CD4-positive, alpha-beta memory T cell (primary cell): ENCODE measurements at regions not wholly inside any gene's neighbourhood (a gene's known extent, or its start where the extent isn't known, plus 50 kb on each side); places are given as distances from the start of the nearest gene placed in this dataset.

Experiments
- CTCF ChIA-PET: fragments of 350-600 bp; sonication (Branson Sonifier 250); formaldehyde crosslinking; loops from one replicate; lab custom pipeline; 2021; ENCODE audit warnings: inconsistent platforms; ENCODE audit not compliant: partially characterized antibody; lab: Charles Lee
- POLR2A ChIA-PET: fragments of 350-600 bp; sonication (Branson Sonifier 250); formaldehyde crosslinking; loops from one replicate; lab custom pipeline; 2021; ENCODE audit not compliant: partially characterized antibody; lab: Charles Lee
- DNase-seq, 5 donors: peaks; one replicate each; pipeline versions ENCODE4 v3.0.0 to v3.0.0-alpha.2; 2020 to 2022; ENCODE audit warnings: mixed read lengths in 1 of 5
- H3K27ac ChIP-seq: one replicate; pipeline ENCODE4 v1.7.0; 2013; ENCODE audit warnings: low read depth, low read length
- H3K27me3 ChIP-seq: 2 replicates; pipeline ENCODE4 v1.7.0; 2013; ENCODE audit warnings: mild to moderate bottlenecking, low read length, moderate library complexity; ENCODE audit not compliant: insufficient read depth
- H3K36me3 ChIP-seq: 2 replicates; pipeline ENCODE4 v1.7.0; 2013; ENCODE audit warnings: mild to moderate bottlenecking, low read length, moderate library complexity; ENCODE audit not compliant: insufficient read depth
- H3K4me1 ChIP-seq: 2 replicates; pipeline ENCODE4 v1.7.0; 2013; ENCODE audit warnings: mild to moderate bottlenecking, low read length, moderate library complexity; ENCODE audit not compliant: insufficient read depth
- H3K4me3 ChIP-seq, 2 donors: one replicate each; pipeline ENCODE4 v1.7.0; 2013; ENCODE audit warnings: low read length in 2 of 2, mild to moderate bottlenecking in 1 of 2
- H3K9me3 ChIP-seq, 2 donors: one replicate each; pipeline ENCODE4 v1.7.0; 2013; ENCODE audit warnings: low read length in 2 of 2, control low read depth in 1 of 2; ENCODE audit not compliant: control insufficient read depth in 1 of 2
- H3K27ac Mint-ChIP-seq, 7 donors: one replicate each; pipeline ENCODE4 v1.8.0; 2020 to 2021; ENCODE audit warnings: mixed read lengths in 7 of 7, mild to moderate bottlenecking in 6 of 7, inconsistent platforms in 3 of 7, moderate library complexity in 3 of 7
- H3K27me3 Mint-ChIP-seq, 2 donors: one replicate each; pipeline ENCODE4 v1.8.0; 2020 to 2021; ENCODE audit warnings: mixed read lengths in 2 of 2
- H3K36me3 Mint-ChIP-seq, 2 donors: one replicate each; pipeline ENCODE4 v1.8.0; 2020 to 2021; ENCODE audit warnings: mixed read lengths in 2 of 2, inconsistent platforms in 1 of 2, mild to moderate bottlenecking in 1 of 2
- H3K4me1 Mint-ChIP-seq, 4 donors: one replicate each; pipeline ENCODE4 v1.8.0; 2020 to 2021; ENCODE audit warnings: mixed read lengths in 4 of 4, mild to moderate bottlenecking in 1 of 4
- H3K4me3 Mint-ChIP-seq, 8 donors: one replicate each; pipeline ENCODE4 v1.8.0; 2020 to 2021; ENCODE audit warnings: mixed read lengths in 8 of 8, mild to moderate bottlenecking in 7 of 8, moderate library complexity in 6 of 8, inconsistent platforms in 3 of 8
- H3K9me3 Mint-ChIP-seq, 8 donors: one replicate each; pipeline ENCODE4 v1.8.0; 2020 to 2021; ENCODE audit warnings: mixed read lengths in 8 of 8, mild to moderate bottlenecking in 5 of 8, inconsistent platforms in 3 of 8, moderate library complexity in 1 of 8
- intact Hi-C: fragments of 100-400 bp; cut with micrococcal nuclease; formaldehyde crosslinking; loops from one replicate; pipeline ENCODE4 v1.15.1; 2023

- H3K27ac Mint-ChIP-seq: no peak overlapping the region
- no peaks in the 10 kb centered on the region for H3K9me3 Mint-ChIP-seq
- intact Hi-C loops: no loop called here
- H3K4me3 ChIP-seq: no peak overlapping the region
- H3K27me3 ChIP-seq: no peaks in the 10 kb centered on the region
- POLR2A ChIA-PET: no interaction called here
- no peaks in the 10 kb centered on the region for H3K4me1 ChIP-seq
- no peak for DNase-seq
- H3K4me1 Mint-ChIP-seq: peaks cover 0 to 6% (median 0%) of the 10 kb centered on the region in 4 donors
- no peaks in the 10 kb centered on the region for H3K9me3 ChIP-seq
- CTCF ChIA-PET: no interaction called here
- H3K27me3 Mint-ChIP-seq: peaks cover 0 to 8% of the 10 kb centered on the region in 2 donors
- H3K36me3 Mint-ChIP-seq: no peaks in the 10 kb centered on the region
- H3K36me3 ChIP-seq: no peaks in the 10 kb centered on the region
- no peak overlapping the region for H3K4me3 Mint-ChIP-seq
- no peak overlapping the region for H3K27ac ChIP-seq
Measured at GRCh38 chr2:19722531-19722971, 179.2 kb downstream of the TTC32 start.

DNA sequence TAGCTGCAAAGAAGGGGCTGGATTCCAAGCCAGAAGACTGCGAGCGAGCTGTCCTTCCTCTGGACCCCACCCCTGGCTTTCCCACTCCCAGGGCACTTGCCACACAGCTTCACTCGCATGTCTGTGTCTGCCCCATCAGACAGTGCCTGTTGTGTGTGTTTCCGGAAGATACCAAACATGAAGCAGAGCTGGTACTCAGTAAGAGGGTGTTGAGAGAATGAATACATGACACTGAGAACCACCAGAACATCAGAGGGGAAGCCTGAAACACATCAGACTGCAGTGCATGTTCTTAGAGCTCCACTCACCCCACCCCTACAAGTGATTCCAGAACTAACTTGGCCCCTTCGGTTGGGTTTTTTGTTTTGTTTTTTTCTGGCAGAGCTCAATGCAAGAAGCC is 181.5 kb downstream of the TTC32 start:
- no peaks in the 10 kb centered on the region for H3K36me3 ChIP-seq
- peaks cover 0 to 6% (median 0%) of the 10 kb centered on the region in 4 donors for H3K4me1 Mint-ChIP-seq
- CTCF ChIA-PET: no interaction called here
- H3K27ac Mint-ChIP-seq: no peak overlapping the region
- H3K27me3 Mint-ChIP-seq: peaks cover 4 to 11% of the 10 kb centered on the region in 2 donors
- no peak overlapping the region for H3K4me3 Mint-ChIP-seq
- no peaks in the 10 kb centered on the region for H3K36me3 Mint-ChIP-seq
- intact Hi-C loops: no loop called here
- H3K9me3 ChIP-seq: no peaks in the 10 kb centered on the region
- H3K27ac ChIP-seq: no peak overlapping the region
- H3K9me3 Mint-ChIP-seq: no peaks in the 10 kb centered on the region
- DNase-seq: no peak
- H3K27me3 ChIP-seq: no peaks in the 10 kb centered on the region
- POLR2A ChIA-PET: no interaction called here
- H3K4me1 ChIP-seq: no peaks in the 10 kb centered on the region
- H3K4me3 ChIP-seq: no peak overlapping the region

DNA sequence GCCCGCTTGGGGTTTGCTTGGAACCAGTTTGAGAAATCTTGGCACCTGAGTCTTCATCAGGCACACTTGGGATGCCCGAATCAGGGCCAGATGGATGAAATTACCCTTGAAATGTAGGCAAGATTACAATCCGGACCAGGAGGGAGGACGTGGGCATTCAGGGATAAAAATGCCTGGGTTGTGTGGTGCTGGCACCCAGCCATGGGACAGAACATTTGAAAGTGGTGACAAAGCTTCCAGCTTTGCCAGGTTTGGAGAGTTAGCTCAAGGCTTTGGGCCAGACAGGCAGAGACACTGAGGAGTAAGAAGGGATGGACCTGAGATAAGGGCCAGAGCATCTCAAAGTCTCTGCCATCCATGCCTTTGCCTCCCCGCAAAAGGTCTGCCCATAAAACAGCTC is 182.2 kb downstream of the TTC32 start:
- peaks cover 4 to 11% of the 10 kb centered on the region in 2 donors for H3K27me3 Mint-ChIP-seq
- no peak overlapping the region for H3K4me3 Mint-ChIP-seq
- no peak overlapping the region for H3K27ac Mint-ChIP-seq
- Histone ChIP-seq H3K36me3 (no peaks in the 10 kb centered on the region), H3K27me3 (no peaks in the 10 kb centered on the region), H3K9me3 (no peaks in the 10 kb centered on the region), H3K4me1 (no peaks in the 10 kb centered on the region), H3K4me3 (no peak overlapping the region), H3K27ac (no peak overlapping the region)
- H3K9me3 Mint-ChIP-seq: no peaks in the 10 kb centered on the region
- intact Hi-C loops: no loop called here
- POLR2A ChIA-PET: no interaction called here
- H3K36me3 Mint-ChIP-seq: no peaks in the 10 kb centered on the region
- CTCF ChIA-PET: no interaction called here
- peaks cover 0 to 6% (median 0%) of the 10 kb centered on the region in 4 donors for H3K4me1 Mint-ChIP-seq
- no peak for DNase-seq

GRCh38 chr2:19717446-19717845 is 184.3 kb downstream of the TTC32 start:
- H3K36me3 ChIP-seq: no peaks in the 10 kb centered on the region
- intact Hi-C loops: no loop called here
- Mint-ChIP-seq H3K9me3 (peaks cover 0 to 7% (median 0%) of the 10 kb centered on the region in 8 donors), H3K27ac (no peak overlapping the region), H3K4me3 (no peak overlapping the region), H3K27me3 (peaks cover 4 to 11% of the 10 kb centered on the region in 2 donors), H3K4me1 (no peaks in the 10 kb centered on the region), H3K36me3 (no peaks in the 10 kb centered on the region)
- ChIA-PET POLR2A (no interaction called here), CTCF (no interaction called here)
- H3K9me3 ChIP-seq: no peaks in the 10 kb centered on the region
- no peak overlapping the region for H3K4me3 ChIP-seq
- H3K4me1 ChIP-seq: no peaks in the 10 kb centered on the region
- no peak overlapping the region for H3K27ac ChIP-seq
- H3K27me3 ChIP-seq: no peaks in the 10 kb centered on the region
- DNase-seq: no peak

- no peak for DNase-seq
- Histone ChIP-seq H3K27me3 (no peaks in the 10 kb centered on the region), H3K36me3 (no peaks in the 10 kb centered on the region), H3K9me3 (no peaks in the 10 kb centered on the region), H3K27ac (no peak overlapping the region), H3K4me3 (no peak overlapping the region), H3K4me1 (no peaks in the 10 kb centered on the region)
- ChIA-PET CTCF (no interaction called here), POLR2A (no interaction called here)
- Mint-ChIP-seq H3K4me3 (no peak overlapping the region), H3K27ac (no peak overlapping the region), H3K36me3 (no peaks in the 10 kb centered on the region), H3K9me3 (peaks cover 0 to 7% (median 0%) of the 10 kb centered on the region in 8 donors), H3K4me1 (peaks cover 0 to 7% (median 5%) of the 10 kb centered on the region in 4 donors), H3K27me3 (peaks cover 4 to 8% of the 10 kb centered on the region in 2 donors)
- intact Hi-C loops: no loop called here
Measured at GRCh38 chr2:19714926-19715325, 186.9 kb downstream of the TTC32 start.

GRCh38 chr2:19712850-19713249 is 188.9 kb downstream of the TTC32 start:
- no peak for DNase-seq
- Mint-ChIP-seq H3K4me3 (no peak overlapping the region), H3K27me3 (peaks cover 4 to 8% of the 10 kb centered on the region in 2 donors), H3K36me3 (no peaks in the 10 kb centered on the region), H3K27ac (no peak overlapping the region), H3K9me3 (peaks cover 0 to 7% (median 0%) of the 10 kb centered on the region in 8 donors), H3K4me1 (peaks cover 0 to 7% (median 5%) of the 10 kb centered on the region in 4 donors)
- intact Hi-C loops: no loop called here
- no peak overlapping the region for H3K27ac ChIP-seq
- H3K27me3 ChIP-seq: no peaks in the 10 kb centered on the region
- H3K4me1 ChIP-seq: no peaks in the 10 kb centered on the region
- no peak overlapping the region for H3K4me3 ChIP-seq
- ChIA-PET POLR2A (no interaction called here), CTCF (no interaction called here)
- H3K9me3 ChIP-seq: no peaks in the 10 kb centered on the region
- no peaks in the 10 kb centered on the region for H3K36me3 ChIP-seq

- Histone ChIP-seq H3K9me3 (no peaks in the 10 kb centered on the region), H3K27me3 (no peaks in the 10 kb centered on the region), H3K27ac (no peak overlapping the region), H3K36me3 (no peaks in the 10 kb centered on the region), H3K4me3 (no peak overlapping the region), H3K4me1 (no peaks in the 10 kb centered on the region)
- no peaks in the 10 kb centered on the region for H3K36me3 Mint-ChIP-seq
- DNase-seq: peak; percentile 12 to 43 (median 15)
- intact Hi-C loops: no loop called here
- ChIA-PET POLR2A (no interaction called here), CTCF (no interaction called here)
- peaks cover 0 to 7% (median 5%) of the 10 kb centered on the region in 4 donors for H3K4me1 Mint-ChIP-seq
- peaks cover 3 to 4% of the 10 kb centered on the region in 2 donors for H3K27me3 Mint-ChIP-seq
- peak overlapping the region in 1 of 8 donors; percentile 7 for H3K4me3 Mint-ChIP-seq
- peaks cover 0 to 7% (median 0%) of the 10 kb centered on the region in 8 donors for H3K9me3 Mint-ChIP-seq
- H3K27ac Mint-ChIP-seq: peak overlapping the region in 5 of 7 donors; percentile 19 to 75 (median 43)
Measured at GRCh38 chr2:19711470-19712372, 190.1 kb downstream of the TTC32 start.
